ENCODE measurements at regions not wholly inside any gene's neighbourhood (a gene's known extent, or its start where the extent isn't known, plus 50 kb on each side); places are given as distances from the start of the nearest gene placed in this dataset.
"Not testable (repeated sequence)": the region's sequence is repeated elsewhere in the genome, so short reads cannot be mapped to it uniquely, and the experiment has no call there.

DNA sequence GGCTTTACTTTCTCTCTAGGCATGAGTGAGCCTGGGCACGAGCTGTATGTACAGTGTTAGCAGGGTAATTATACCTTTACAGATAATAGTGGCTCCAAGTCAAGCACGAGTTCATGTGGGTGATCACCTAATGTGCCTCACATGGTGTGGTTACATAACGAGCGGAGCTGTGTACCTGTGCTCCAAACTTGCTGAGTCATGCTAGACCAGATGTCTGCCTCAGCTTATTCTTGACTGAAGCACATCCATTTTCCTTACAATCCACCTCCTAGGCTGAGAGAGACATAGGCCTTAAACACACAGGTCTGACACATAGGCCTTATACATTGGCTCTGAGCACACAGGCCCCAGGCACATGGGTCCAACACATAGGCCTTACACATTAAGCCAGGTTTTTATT is 426.6 kb downstream of the GPAT3 start:
- Histone ChIP-seq H3K36me3 (ENCODE audit: control insufficient read depth, insufficient read depth, low read length) (no peaks in the 10 kb centered on the region), H3K4me1 (ENCODE audit: control insufficient read depth, insufficient read depth, low read length) (no peaks in the 10 kb centered on the region), H3K27me3 (ENCODE audit: control insufficient read depth, insufficient read depth, low read length) (no peaks in the 10 kb centered on the region), H3K4me3 (ENCODE audit: low read depth, low read length) (no peak overlapping the region), H3K9me3 (ENCODE audit: control insufficient read depth, insufficient read depth, low read length) (peaks cover 13% of the 10 kb centered on the region), H3K9ac (ENCODE audit: low read depth, low read length) (no peak overlapping the region)

DNA sequence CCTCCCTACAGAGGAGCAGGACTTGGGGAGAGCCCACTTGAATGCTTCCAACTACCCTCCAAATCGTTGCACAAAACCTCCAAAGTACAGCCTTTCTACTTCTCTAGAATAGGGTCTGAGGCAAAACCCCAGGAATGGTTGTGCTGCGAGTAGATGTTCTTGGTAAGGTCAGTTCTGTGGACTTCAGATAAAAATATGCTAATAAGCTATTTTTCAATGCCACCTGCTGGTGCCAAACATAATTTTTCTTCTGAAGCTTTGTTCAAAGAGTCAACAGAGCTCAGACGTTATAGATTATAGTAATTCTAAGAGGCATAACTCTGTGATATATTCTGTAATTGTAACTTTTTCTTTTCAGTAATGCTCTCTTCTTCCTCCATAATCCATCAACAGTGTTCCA is 425.7 kb downstream of the GPAT3 start:
- Histone ChIP-seq H3K4me3 (ENCODE audit: low read depth, low read length) (no peak overlapping the region), H3K4me1 (ENCODE audit: control insufficient read depth, insufficient read depth, low read length) (no peaks in the 10 kb centered on the region), H3K36me3 (ENCODE audit: control insufficient read depth, insufficient read depth, low read length) (no peaks in the 10 kb centered on the region), H3K9ac (ENCODE audit: low read depth, low read length) (no peak overlapping the region), H3K9me3 (ENCODE audit: control insufficient read depth, insufficient read depth, low read length) (peaks cover 13% of the 10 kb centered on the region), H3K27me3 (ENCODE audit: control insufficient read depth, insufficient read depth, low read length) (no peaks in the 10 kb centered on the region)

DNA sequence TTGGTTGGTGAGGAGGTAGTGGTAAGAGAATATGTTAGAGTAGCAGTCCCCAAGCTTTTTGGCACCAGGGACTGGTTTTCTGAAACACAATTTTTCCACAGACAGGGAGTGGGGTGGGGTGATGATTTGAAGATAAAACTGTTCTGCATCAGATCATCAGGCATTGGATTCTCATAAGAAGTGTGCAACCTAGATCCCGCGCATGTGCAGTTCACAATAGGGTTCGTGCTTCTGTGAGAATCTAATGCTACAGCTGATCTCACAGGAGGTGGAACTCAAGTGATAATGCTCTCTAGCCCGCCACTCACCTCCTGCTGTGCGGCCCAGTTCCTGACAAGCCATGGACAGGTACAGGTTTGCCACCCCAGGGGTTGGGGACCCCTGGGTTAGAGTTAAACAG is 423.3 kb downstream of the GPAT3 start:
- Histone ChIP-seq H3K9me3 (ENCODE audit: control insufficient read depth, insufficient read depth, low read length) (peaks cover 4% of the 10 kb centered on the region), H3K9ac (ENCODE audit: low read depth, low read length) (no peak overlapping the region), H3K4me1 (ENCODE audit: control insufficient read depth, insufficient read depth, low read length) (no peaks in the 10 kb centered on the region), H3K36me3 (ENCODE audit: control insufficient read depth, insufficient read depth, low read length) (no peaks in the 10 kb centered on the region), H3K4me3 (ENCODE audit: low read depth, low read length) (no peak overlapping the region), H3K27me3 (ENCODE audit: control insufficient read depth, insufficient read depth, low read length) (no peaks in the 10 kb centered on the region)

DNA sequence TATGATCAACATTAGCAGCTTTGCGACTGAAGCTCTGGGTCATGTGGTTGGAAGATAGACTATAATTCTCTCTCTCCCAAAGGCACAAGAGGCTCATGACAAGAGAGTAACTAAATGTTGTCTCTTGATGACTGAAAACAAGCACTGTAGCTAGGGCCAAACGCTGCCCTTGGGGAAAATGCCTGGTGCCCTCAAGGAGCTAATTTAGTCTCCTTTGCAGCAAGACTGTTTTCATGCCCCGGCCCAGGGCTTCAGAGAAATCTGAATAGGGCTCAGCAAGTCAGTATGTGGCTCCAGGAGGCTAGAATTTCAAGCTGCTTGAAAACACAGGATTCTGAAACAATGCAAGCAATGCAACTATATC is 411.9 kb downstream of the GPAT3 start:
- H3K9me3 ChIP-seq (ENCODE audit: control insufficient read depth, insufficient read depth, low read length), result no peaks in the 10 kb centered on the region
- no peak overlapping the region for H3K9ac ChIP-seq (ENCODE audit: low read depth, low read length)
- no peaks in the 10 kb centered on the region for H3K27me3 ChIP-seq (ENCODE audit: control insufficient read depth, insufficient read depth, low read length)
- H3K4me1 ChIP-seq (ENCODE audit: control insufficient read depth, insufficient read depth, low read length), result peaks cover 4% of the 10 kb centered on the region
- no peaks in the 10 kb centered on the region for H3K36me3 ChIP-seq (ENCODE audit: control insufficient read depth, insufficient read depth, low read length)
- H3K4me3 ChIP-seq (ENCODE audit: low read depth, low read length), result no peak overlapping the region

DNA sequence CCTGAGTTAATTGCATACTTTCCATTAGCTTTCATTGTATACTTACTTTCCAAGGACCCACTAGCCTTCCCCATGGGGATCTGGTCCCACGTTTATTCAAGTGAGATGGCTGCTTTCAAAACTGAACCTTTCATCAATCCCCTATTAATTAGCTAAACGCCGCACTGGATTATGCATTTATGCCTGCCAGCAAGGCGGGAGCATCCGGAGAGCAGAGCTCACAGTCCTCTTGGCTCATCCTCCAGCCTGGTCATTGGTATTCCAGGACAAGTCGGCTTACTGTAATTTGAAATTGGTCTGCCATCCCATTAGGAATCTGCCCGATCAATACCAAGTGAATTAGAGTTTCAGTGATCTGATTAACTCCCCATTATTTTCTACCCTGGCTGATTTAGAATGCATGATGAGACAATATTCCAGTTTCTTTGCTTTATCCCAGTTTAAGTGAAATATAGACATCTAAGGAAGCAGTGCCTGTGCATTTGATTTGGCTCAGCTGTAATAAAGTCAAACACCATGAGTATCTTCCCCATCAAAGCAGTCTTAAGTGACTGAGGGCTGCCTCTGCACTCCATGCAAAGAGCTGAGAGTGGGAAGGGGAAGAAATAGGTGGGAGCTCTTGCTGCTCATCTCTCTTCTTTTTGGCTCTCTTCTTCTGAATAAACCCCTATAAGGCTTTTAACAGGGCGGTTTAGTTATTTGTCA is 411.4 kb downstream of the GPAT3 start:
- Histone ChIP-seq H3K4me3 (ENCODE audit: low read depth, low read length) (no peak overlapping the region), H3K27me3 (ENCODE audit: control insufficient read depth, insufficient read depth, low read length) (no peaks in the 10 kb centered on the region), H3K4me1 (ENCODE audit: control insufficient read depth, insufficient read depth, low read length) (peaks cover 4% of the 10 kb centered on the region), H3K9ac (ENCODE audit: low read depth, low read length) (no peak overlapping the region), H3K9me3 (ENCODE audit: control insufficient read depth, insufficient read depth, low read length) (no peaks in the 10 kb centered on the region), H3K36me3 (ENCODE audit: control insufficient read depth, insufficient read depth, low read length) (no peaks in the 10 kb centered on the region)

DNA sequence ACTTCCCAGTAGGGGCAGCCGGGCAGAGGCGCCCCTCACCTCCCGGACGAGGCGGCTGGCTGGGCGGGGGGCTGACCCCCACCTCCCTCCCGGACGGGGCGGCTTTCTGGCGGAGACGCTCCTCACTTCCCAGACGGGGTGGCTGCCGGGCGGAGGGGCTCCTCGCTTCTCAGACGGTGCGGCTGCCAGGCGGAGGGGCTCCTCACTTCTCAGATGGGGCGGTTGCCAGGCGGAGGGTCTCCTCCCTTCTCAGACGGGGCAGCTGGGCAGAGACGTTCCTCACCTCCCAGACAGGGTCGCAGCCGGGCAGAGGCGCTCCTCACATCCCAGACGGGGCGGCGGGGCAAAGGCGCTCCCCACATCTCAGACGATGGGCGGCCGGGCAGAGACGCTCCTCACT is 407.8 kb downstream of the GPAT3 start:
- not testable (repeated sequence) for H3K27me3 ChIP-seq (ENCODE audit: control insufficient read depth, insufficient read depth, low read length); H3K4me3 ChIP-seq (ENCODE audit: low read depth, low read length); H3K4me1 ChIP-seq (ENCODE audit: control insufficient read depth, insufficient read depth, low read length); H3K36me3 ChIP-seq (ENCODE audit: control insufficient read depth, insufficient read depth, low read length); H3K9me3 ChIP-seq (ENCODE audit: control insufficient read depth, insufficient read depth, low read length); H3K9ac ChIP-seq (ENCODE audit: low read depth, low read length)

DNA sequence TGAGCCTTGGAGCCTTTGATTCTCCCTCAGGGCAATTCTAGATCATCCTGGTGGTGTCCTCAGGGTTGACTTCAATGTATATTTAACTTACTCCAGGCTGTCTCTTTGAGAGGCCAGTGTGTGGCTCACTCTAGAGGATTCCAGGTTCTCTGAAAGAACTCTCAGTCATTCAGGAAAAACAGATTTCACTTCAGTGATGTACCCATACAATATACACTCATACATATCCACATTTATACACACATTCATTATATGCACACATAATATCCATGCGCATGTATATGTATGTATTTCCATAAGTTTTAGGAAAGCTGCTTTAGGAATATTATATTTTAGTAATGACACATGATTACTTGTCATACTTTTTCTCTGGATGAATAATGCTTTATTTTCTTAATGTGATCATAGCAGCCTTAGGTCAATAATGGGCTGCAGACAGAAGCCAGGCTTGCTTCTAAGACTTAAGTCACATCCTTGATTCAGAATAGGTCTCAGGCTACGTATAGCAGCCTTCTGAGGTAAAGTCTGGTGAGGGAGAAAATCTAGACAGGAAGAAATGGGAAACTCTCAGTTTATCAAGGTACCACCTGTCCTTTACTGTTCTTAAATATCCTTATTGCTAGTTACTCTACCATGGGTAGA is 397.0 kb downstream of the GPAT3 start:
- Histone ChIP-seq H3K27me3 (ENCODE audit: control insufficient read depth, insufficient read depth, low read length) (no peaks in the 10 kb centered on the region), H3K9ac (ENCODE audit: low read depth, low read length) (no peak overlapping the region), H3K4me1 (ENCODE audit: control insufficient read depth, insufficient read depth, low read length) (no peaks in the 10 kb centered on the region)

DNA sequence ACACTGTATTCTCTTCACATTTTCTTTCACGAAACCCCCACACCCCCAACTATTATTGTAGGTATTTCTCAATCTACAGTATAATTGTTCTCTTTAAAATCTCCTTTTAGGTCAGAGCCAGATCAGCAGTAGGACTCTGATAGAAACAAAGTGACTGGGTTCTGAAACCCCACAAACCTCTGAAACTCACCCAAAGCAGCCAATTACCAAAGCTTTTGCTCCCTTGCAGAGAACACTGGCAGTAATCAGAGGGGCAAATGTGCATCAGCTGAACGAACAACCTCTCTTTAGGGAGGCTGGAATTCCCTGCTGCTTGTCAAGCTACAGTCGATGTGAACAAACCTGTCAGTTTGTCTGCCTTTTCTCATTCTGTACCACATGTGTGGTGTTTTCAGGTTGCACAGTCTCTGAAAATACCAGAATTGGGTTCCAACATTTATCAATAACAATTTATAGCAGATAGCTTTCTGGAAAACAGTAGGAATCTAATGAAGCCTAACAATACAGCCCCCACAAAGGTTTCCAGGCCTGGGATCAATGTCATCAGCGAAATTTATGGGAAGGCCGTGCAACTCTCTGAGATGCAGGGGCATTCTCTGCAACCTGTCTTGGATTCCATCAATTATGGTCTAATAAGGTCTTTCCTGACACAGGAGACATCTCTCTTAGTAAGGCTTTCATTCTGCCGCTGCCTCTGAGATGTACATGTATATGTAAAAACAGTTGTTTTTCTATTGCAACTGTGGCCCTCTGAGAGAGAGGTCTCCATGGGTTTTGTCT is 395.9 kb downstream of the GPAT3 start:
- no peak overlapping the region for H3K9ac ChIP-seq (ENCODE audit: low read depth, low read length)
- H3K9me3 ChIP-seq (ENCODE audit: control insufficient read depth, insufficient read depth, low read length), result no peaks in the 10 kb centered on the region
- H3K4me1 ChIP-seq (ENCODE audit: control insufficient read depth, insufficient read depth, low read length), result no peaks in the 10 kb centered on the region
- no peaks in the 10 kb centered on the region for H3K27me3 ChIP-seq (ENCODE audit: control insufficient read depth, insufficient read depth, low read length)
- no peak overlapping the region for H3K4me3 ChIP-seq (ENCODE audit: low read depth, low read length)
- no peaks in the 10 kb centered on the region for H3K36me3 ChIP-seq (ENCODE audit: control insufficient read depth, insufficient read depth, low read length)

More for the DNA sequence above, 397.0 kb downstream of the GPAT3 start:
- no peak overlapping the region for H3K4me3 ChIP-seq (ENCODE audit: low read depth, low read length)
- H3K36me3 ChIP-seq (ENCODE audit: control insufficient read depth, insufficient read depth, low read length), result no peaks in the 10 kb centered on the region
- no peaks in the 10 kb centered on the region for H3K9me3 ChIP-seq (ENCODE audit: control insufficient read depth, insufficient read depth, low read length)

DNA sequence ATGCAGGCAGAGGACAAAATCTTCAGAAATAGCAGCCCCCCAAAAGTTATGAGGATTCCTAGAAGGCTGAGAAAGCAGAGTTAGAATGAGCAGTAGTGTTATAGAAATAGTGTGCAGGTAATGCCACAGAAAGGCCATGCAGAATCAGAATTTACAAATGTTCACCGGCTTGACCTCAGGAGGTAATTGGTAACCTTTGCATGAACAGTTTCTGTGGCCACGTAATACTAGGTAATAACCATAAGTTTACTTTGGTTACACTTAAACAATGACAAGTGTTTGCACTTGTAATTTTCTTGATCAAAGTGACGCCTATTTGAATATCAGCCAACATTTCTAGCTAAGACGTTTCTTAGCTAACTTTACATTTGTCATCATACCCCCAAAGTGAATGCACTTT is 393.6 kb downstream of the GPAT3 start:
- no peaks in the 10 kb centered on the region for H3K9me3 ChIP-seq (ENCODE audit: control insufficient read depth, insufficient read depth, low read length)

DNA sequence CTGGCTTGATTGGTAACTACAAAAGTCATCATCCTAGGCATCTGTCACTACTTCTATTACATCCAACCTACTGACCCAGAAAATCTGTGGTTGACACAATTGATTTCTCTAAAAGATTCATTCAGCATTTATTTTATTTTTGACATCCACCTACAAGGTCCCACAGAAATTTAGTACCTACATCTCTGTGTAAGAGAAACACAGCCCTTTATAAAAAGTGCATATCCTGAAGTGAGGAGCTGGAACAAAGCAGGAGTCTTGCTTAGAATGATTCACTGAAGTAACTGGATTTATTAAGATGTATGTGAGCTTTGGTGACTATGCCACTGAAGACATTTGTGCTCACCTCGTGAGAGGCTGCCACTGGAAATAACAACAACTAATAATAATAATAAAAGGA is 391.0 kb downstream of the GPAT3 start:
- H3K4me1 ChIP-seq (ENCODE audit: control insufficient read depth, insufficient read depth, low read length), result peaks cover 13% of the 10 kb centered on the region
- no peak overlapping the region for H3K4me3 ChIP-seq (ENCODE audit: low read depth, low read length)
- H3K9me3 ChIP-seq (ENCODE audit: control insufficient read depth, insufficient read depth, low read length), result no peaks in the 10 kb centered on the region
- H3K36me3 ChIP-seq (ENCODE audit: control insufficient read depth, insufficient read depth, low read length), result no peaks in the 10 kb centered on the region
- H3K9ac ChIP-seq (ENCODE audit: low read depth, low read length), result no peak overlapping the region
- H3K27me3 ChIP-seq (ENCODE audit: control insufficient read depth, insufficient read depth, low read length), result peaks cover 5% of the 10 kb centered on the region

More for the DNA sequence above, 393.6 kb downstream of the GPAT3 start:
- Histone ChIP-seq H3K27me3 (ENCODE audit: control insufficient read depth, insufficient read depth, low read length) (no peaks in the 10 kb centered on the region), H3K4me1 (ENCODE audit: control insufficient read depth, insufficient read depth, low read length) (no peaks in the 10 kb centered on the region), H3K9ac (ENCODE audit: low read depth, low read length) (no peak overlapping the region), H3K36me3 (ENCODE audit: control insufficient read depth, insufficient read depth, low read length) (no peaks in the 10 kb centered on the region), H3K4me3 (ENCODE audit: low read depth, low read length) (no peak overlapping the region)

DNA sequence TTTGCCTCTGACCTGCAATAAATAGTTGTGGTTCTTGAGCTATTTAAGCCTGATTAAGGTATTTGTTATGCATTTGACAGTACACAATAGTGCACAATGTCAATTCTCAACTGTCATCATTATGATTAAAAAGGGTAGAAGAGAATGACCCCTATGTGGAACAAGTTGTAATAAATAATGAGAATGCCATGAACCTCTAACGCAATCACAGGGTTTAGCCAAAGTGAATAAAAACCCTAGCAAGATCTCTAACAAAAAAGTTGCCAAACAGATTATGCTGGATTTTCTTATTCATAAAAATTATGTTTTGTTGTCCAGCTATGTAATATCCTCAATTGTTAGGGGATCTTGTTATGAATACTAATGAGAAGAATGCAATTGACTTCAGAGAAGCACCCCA is 387.4 kb downstream of the GPAT3 start:
- Histone ChIP-seq H3K9ac (ENCODE audit: low read depth, low read length) (no peak overlapping the region), H3K27me3 (ENCODE audit: control insufficient read depth, insufficient read depth, low read length) (peaks cover 28% of the 10 kb centered on the region), H3K4me1 (ENCODE audit: control insufficient read depth, insufficient read depth, low read length) (peaks cover 15% of the 10 kb centered on the region), H3K36me3 (ENCODE audit: control insufficient read depth, insufficient read depth, low read length) (no peaks in the 10 kb centered on the region), H3K4me3 (ENCODE audit: low read depth, low read length) (no peak overlapping the region), H3K9me3 (ENCODE audit: control insufficient read depth, insufficient read depth, low read length) (no peaks in the 10 kb centered on the region)

DNA sequence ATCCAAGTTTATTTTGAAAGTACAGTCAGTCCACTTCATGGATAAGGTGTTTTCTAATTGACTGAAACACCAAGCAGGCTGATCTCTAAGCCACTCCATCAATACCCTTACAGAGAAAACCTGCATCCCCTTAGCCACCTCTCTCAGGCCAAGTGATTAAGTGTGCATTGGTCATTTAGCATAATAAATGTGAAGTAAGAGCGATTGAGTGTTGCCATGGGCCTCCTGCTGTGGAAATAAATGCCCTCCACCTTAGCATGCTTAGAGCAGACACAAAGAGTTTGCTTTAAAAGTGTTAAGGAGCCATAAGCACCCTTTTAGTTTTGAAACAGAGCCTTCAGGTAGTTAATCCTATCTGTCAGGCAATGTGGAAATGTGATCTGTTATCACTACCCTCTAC is 386.5 kb downstream of the GPAT3 start:
- Histone ChIP-seq H3K4me1 (ENCODE audit: control insufficient read depth, insufficient read depth, low read length) (peaks cover 15% of the 10 kb centered on the region), H3K36me3 (ENCODE audit: control insufficient read depth, insufficient read depth, low read length) (no peaks in the 10 kb centered on the region), H3K9me3 (ENCODE audit: control insufficient read depth, insufficient read depth, low read length) (no peaks in the 10 kb centered on the region), H3K4me3 (ENCODE audit: low read depth, low read length) (no peak overlapping the region), H3K9ac (ENCODE audit: low read depth, low read length) (no peak overlapping the region), H3K27me3 (ENCODE audit: control insufficient read depth, insufficient read depth, low read length) (peaks cover 38% of the 10 kb centered on the region)

All from iPS-15b (cell line).